Naive B cell (primary cell): ENCODE measurements at regions not wholly inside any gene's neighbourhood (a gene's known extent, or its start where the extent isn't known, plus 50 kb on each side); places are given as distances from the start of the nearest gene placed in this dataset.
"Not testable (repeated sequence)": the region's sequence is repeated elsewhere in the genome, so short reads cannot be mapped to it uniquely, and the experiment has no call there.

Experiments
- ATAC-seq, 2 donors: fragments of 150-1000 bp; cut with Tn5 transposase; 2 replicates each; pipeline ENCODE4 v1.10.0; 2021; ENCODE audit warnings: low read depth in 2 of 2, mild to moderate bottlenecking in 2 of 2, moderate library complexity in 2 of 2
- DNase-seq: peaks from one replicate; pipeline ENCODE4 v3.0.0; 2022
- H3K27ac Mint-ChIP-seq, 6 donors: one replicate each; pipeline ENCODE4 v1.8.0; 2020 to 2022; ENCODE audit warnings: mild to moderate bottlenecking in 6 of 6, mixed read lengths in 6 of 6, moderate library complexity in 5 of 6, inconsistent platforms in 2 of 6
- H3K27me3 Mint-ChIP-seq, 3 donors: one replicate each; pipeline ENCODE4 v1.8.0; 2021 to 2022; ENCODE audit warnings: mixed read lengths in 3 of 3, mild to moderate bottlenecking in 1 of 3
- H3K36me3 Mint-ChIP-seq, 2 donors: one replicate each; pipeline ENCODE4 v1.8.0; 2020 to 2022; ENCODE audit warnings: mixed read lengths in 2 of 2, inconsistent platforms in 1 of 2, mild to moderate bottlenecking in 1 of 2
- H3K4me1 Mint-ChIP-seq, 3 donors: one replicate each; pipeline ENCODE4 v1.8.0; 2020 to 2022; ENCODE audit warnings: mixed read lengths in 3 of 3, inconsistent platforms in 1 of 3, mild to moderate bottlenecking in 1 of 3, moderate library complexity in 1 of 3
- H3K4me3 Mint-ChIP-seq, 8 donors: one replicate each; pipeline ENCODE4 v1.8.0; 2020 to 2022; ENCODE audit warnings: mild to moderate bottlenecking in 8 of 8, mixed read lengths in 8 of 8, moderate library complexity in 8 of 8, inconsistent platforms in 2 of 8
- H3K9me3 Mint-ChIP-seq, 7 donors: one replicate each; pipeline ENCODE4 v1.8.0; 2020 to 2022; ENCODE audit warnings: mixed read lengths in 7 of 7, mild to moderate bottlenecking in 5 of 7, inconsistent platforms in 2 of 7, moderate library complexity in 1 of 7

DNA sequence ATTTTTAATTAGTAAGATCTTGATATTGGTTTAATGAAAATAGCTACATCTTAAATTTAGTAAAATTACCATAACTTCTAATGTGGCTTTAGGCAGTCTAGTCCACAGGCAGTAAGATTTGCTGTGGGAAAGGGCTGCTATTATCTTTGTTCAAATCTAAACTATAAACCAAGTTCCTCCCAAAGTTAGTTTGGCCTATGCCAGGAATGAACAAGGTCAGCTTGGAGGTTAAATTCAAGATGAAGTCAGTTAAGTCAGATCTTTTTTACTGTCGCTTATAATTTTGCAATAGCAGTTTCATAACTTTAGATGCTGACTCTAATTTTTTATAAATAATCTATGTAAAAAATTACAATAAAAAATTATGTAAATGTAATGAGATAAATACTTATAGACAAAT lies 1016.9 kb upstream of the ALCAM start:
- H3K27me3 Mint-ChIP-seq, result no peaks in the 10 kb centered on the region

DNA sequence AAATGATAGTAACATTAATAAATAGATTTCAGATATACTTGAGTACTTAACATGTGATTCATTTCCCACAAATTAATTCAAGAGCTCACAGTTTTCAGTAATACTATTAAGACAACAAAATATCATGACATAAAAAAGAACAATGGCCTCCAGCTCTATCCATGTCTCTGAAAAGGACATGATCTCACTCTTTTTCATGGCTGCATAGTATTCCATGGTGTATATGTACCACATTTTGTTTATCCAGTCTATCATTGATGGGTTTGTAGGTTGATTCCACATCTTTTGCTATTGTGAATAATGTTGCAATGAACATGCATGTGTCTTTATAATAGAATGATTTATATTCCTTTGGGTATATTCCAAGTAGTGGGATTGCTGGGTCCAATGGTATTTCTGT lies 1012.8 kb upstream of the ALCAM start:
- ATAC-seq, result no peak
- Mint-ChIP-seq H3K36me3 (no peaks in the 10 kb centered on the region), H3K4me1 (no peaks in the 10 kb centered on the region)

More for the DNA sequence above, 1016.9 kb upstream of the ALCAM start:
- no peak for DNase-seq
- no peak for ATAC-seq
- Mint-ChIP-seq H3K4me1 (no peaks in the 10 kb centered on the region), H3K36me3 (no peaks in the 10 kb centered on the region), H3K4me3 (no peak overlapping the region), H3K9me3 (no peaks in the 10 kb centered on the region), H3K27ac (no peak overlapping the region)

DNA sequence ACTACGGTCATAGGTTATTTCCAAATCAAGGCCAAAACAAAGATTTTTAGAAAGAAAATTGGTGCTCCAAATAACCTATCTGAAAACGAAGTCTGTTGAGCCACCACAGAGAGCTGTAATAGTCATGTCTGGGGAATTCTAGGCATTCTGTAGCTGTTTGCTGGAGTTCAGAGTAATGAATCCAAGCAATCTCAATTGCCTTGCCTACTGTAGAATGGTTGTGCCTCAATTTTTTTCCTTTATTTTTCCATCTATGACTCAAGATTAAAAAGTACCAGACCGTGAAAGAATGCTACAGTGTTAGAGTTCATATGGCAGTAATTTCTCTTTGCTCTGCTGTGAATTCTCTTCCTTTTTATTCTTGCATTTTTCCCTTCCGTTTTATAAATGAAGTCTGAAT lies 1007.2 kb upstream of the ALCAM start:
- Mint-ChIP-seq H3K4me1 (no peaks in the 10 kb centered on the region), H3K9me3 (no peaks in the 10 kb centered on the region), H3K4me3 (no peak overlapping the region), H3K36me3 (no peaks in the 10 kb centered on the region), H3K27me3 (no peaks in the 10 kb centered on the region), H3K27ac (peak overlapping the region in 1 of 6 donors; percentile 21)
- no peak for DNase-seq
- ATAC-seq, result no peak

More for the DNA sequence above, 1012.8 kb upstream of the ALCAM start:
- Mint-ChIP-seq H3K9me3 (no peaks in the 10 kb centered on the region), H3K27me3 (no peaks in the 10 kb centered on the region), H3K4me3 (no peak overlapping the region), H3K27ac (no peak overlapping the region)
- no peak for DNase-seq

DNA sequence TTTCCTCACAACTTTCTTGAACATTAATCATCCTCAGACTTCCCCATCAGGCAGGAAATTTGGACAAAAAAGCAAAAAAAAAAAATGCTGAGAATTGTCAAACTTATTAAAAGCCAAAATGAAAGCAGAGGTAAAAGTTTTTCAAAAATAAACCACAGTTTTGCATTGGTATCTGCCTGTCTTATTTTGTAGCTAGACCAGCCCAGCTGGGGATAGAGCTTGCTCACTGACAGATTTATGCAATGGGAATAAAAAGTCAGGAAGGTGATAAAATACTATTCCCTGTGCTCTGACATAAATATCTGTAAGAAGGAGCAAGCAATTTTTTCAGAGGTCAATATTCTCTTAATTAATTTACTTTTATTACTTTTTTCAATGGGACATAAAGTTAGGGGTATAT lies 1006.7 kb upstream of the ALCAM start:
- Mint-ChIP-seq H3K4me3 (no peak overlapping the region), H3K36me3 (no peaks in the 10 kb centered on the region), H3K27me3 (no peaks in the 10 kb centered on the region), H3K27ac (peak overlapping the region in 1 of 6 donors; percentile 57), H3K9me3 (no peaks in the 10 kb centered on the region), H3K4me1 (no peaks in the 10 kb centered on the region)
- ATAC-seq, result no peak
- no peak for DNase-seq

DNA sequence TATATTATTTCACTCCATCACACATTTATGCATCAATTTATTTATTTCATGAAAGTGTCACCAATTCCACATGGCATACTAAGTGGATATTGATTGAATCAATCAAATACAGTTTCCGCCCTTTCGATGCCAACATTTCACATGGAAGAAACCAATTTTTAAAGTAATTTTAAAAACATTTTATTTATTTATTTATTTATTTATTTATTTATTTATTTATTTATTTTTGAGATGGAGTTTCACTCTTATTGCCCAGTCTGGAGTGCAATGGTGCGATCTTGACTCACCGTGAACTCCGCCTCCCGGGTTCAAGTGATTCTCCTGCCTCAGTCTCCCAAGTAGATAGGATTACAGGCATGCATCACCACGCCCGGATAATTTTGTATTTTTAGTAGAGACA lies 1005.0 kb upstream of the ALCAM start:
- ATAC-seq, H3K4me3 Mint-ChIP-seq, DNase-seq, H3K36me3 Mint-ChIP-seq, H3K4me1 Mint-ChIP-seq, H3K27ac Mint-ChIP-seq, H3K27me3 Mint-ChIP-seq, H3K9me3 Mint-ChIP-seq: not testable (repeated sequence)

DNA sequence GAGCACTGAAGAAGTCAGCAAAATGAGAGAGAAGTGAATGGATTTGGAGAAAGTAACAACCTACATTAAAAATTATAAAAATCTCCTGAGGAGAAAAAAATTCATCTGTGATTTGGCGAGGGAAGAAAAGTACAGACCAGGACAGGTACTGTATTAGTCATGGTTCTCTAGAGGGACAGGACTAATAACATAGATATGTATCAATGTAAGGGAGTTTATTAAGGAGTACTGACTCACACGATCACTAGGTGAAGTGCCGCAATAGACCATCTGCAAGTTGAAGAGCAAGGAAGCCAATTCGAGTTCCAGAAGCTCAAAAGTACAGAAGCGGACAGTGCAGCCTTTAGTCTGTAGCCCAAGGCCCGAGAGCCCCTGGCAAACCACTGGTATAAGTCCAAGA lies 1004.4 kb upstream of the ALCAM start:
- no peak overlapping the region for H3K27ac Mint-ChIP-seq
- no peaks in the 10 kb centered on the region for H3K27me3 Mint-ChIP-seq
- no peak overlapping the region for H3K4me3 Mint-ChIP-seq
- no peak for ATAC-seq
- no peaks in the 10 kb centered on the region for H3K9me3 Mint-ChIP-seq
- no peaks in the 10 kb centered on the region for H3K36me3 Mint-ChIP-seq
- H3K4me1 Mint-ChIP-seq, result no peaks in the 10 kb centered on the region
- DNase-seq, result no peak

DNA sequence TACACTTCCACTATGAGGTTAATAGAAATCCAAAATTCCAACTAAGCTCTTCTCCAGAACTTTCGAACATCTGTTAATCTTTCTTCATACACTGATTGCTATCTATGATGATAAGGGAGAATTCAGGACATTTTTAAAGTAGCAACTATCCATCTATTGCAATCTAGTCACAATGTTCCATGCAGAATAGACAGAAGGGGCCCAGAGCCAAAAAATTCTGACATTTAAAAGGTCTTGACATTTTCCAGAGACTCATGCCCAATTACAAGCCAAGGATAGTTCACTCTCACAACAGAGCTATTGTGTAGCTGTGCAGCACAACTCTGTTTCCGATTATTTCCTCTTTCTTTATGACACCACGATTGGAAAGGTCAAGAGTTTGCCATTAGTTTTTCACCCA lies 999.7 kb upstream of the ALCAM start:
- H3K4me1 Mint-ChIP-seq, result no peaks in the 10 kb centered on the region
- ATAC-seq (no peak), DNase-seq (no peak)
- H3K36me3 Mint-ChIP-seq, result no peaks in the 10 kb centered on the region
- H3K27me3 Mint-ChIP-seq, result no peaks in the 10 kb centered on the region
- peaks cover 0 to 1% (median 0%) of the 10 kb centered on the region in 7 donors for H3K9me3 Mint-ChIP-seq
- no peak overlapping the region for H3K27ac Mint-ChIP-seq
- H3K4me3 Mint-ChIP-seq, result no peak overlapping the region

DNA sequence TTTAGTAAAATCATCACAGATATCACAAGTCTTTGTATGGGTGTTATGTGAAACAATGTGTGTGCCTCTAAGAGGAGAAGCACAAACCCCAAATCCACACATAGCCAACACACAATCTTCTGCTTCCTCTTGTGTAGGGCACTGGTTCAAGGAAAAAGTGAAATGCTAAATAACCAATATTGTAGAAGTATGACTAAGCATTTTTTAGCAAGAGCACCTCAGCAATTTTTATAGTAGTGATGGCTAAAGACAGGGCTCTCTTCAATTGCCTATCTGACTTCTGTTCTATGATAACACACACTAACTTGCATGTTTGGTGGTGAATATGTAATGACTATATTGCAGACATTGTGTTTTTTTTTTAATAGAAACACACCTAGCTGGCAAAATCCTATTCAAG lies 997.9 kb upstream of the ALCAM start:
- Mint-ChIP-seq H3K27me3 (no peaks in the 10 kb centered on the region), H3K4me3 (no peak overlapping the region), H3K4me1 (no peaks in the 10 kb centered on the region), H3K36me3 (no peaks in the 10 kb centered on the region), H3K27ac (no peak overlapping the region), H3K9me3 (peaks cover 0 to 7% (median 0%) of the 10 kb centered on the region in 7 donors)
- DNase-seq (no peak), ATAC-seq (no peak)

DNA sequence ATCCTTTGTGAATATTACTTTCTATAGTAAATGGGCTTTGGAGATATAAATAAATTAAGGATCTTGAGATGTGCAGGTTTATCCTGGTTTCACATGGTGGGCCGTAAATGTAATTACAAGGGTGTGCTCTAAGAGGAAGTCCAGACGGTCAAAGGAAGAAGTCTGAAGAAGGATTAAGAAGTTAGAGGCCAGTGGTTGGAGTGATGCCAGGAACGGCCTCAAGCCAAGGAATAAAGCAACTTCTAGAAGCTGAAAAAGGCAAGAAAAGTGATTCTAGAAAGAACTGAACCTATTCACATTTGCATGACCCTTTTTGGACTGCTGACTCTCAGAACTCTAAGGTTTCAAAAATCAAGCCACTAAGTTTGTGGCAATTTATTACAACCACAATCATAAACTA lies 981.3 kb upstream of the ALCAM start:
- no peak overlapping the region for H3K4me3 Mint-ChIP-seq
- H3K27me3 Mint-ChIP-seq, result no peaks in the 10 kb centered on the region
- H3K4me1 Mint-ChIP-seq, result peaks cover 8 to 12% (median 11%) of the 10 kb centered on the region in 3 donors
- ATAC-seq, result no peak
- no peak overlapping the region for H3K27ac Mint-ChIP-seq
- peaks cover 0 to 5% (median 3%) of the 10 kb centered on the region in 7 donors for H3K9me3 Mint-ChIP-seq
- H3K36me3 Mint-ChIP-seq, result no peaks in the 10 kb centered on the region
- DNase-seq, result no peak

DNA sequence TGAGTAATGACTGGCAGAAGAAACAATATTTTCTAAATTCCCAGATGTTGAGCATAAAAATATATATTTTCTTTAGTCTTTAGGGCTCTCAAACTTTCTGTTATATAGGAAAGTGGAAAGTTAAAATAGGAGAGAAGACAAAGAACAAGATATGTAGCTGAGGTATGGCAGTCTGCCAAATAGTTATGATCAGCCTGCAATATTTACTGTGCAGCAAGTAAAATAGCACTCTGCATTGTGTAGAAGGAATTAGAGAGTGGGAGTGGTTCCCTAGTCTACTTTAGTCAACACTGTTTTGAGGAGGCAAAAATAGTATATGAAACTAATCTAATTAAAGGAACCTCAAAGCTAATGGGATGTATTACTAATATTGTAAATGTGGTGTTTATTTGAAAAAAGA lies 978.1 kb upstream of the ALCAM start:
- H3K36me3 Mint-ChIP-seq, result no peaks in the 10 kb centered on the region
- peaks cover 0 to 7% (median 0%) of the 10 kb centered on the region in 3 donors for H3K27me3 Mint-ChIP-seq
- H3K27ac Mint-ChIP-seq, result no peak overlapping the region
- H3K4me3 Mint-ChIP-seq, result no peak overlapping the region
- peaks cover 8 to 12% (median 11%) of the 10 kb centered on the region in 3 donors for H3K4me1 Mint-ChIP-seq
- peaks cover 0 to 5% (median 2%) of the 10 kb centered on the region in 7 donors for H3K9me3 Mint-ChIP-seq
- DNase-seq (no peak), ATAC-seq (no peak)

DNA sequence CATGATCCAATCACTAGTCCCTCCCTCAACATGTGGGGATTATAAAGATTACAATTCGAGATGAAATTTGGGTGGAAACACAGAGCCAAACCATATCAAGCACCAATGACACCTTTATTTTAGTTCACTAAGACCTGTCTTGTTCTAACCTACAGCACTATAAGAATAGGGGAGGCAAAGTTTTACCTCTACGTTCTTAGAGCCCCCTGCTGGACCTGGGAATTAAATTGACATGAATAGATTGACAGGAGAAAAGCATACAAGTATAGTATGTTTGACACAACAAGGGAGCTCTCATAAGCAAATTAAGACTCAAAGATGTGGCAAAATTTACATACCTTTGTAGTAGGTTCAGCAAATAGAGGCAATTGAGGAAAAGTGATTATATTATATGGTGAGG lies 974.4 kb upstream of the ALCAM start:
- Mint-ChIP-seq H3K4me3 (no peak overlapping the region), H3K27ac (no peak overlapping the region), H3K9me3 (peaks cover 0 to 5% (median 2%) of the 10 kb centered on the region in 7 donors), H3K36me3 (no peaks in the 10 kb centered on the region), H3K27me3 (peaks cover 0 to 7% (median 0%) of the 10 kb centered on the region in 3 donors), H3K4me1 (peaks cover 5 to 6% (median 5%) of the 10 kb centered on the region in 3 donors)
- ATAC-seq (no peak), DNase-seq (no peak)

DNA sequence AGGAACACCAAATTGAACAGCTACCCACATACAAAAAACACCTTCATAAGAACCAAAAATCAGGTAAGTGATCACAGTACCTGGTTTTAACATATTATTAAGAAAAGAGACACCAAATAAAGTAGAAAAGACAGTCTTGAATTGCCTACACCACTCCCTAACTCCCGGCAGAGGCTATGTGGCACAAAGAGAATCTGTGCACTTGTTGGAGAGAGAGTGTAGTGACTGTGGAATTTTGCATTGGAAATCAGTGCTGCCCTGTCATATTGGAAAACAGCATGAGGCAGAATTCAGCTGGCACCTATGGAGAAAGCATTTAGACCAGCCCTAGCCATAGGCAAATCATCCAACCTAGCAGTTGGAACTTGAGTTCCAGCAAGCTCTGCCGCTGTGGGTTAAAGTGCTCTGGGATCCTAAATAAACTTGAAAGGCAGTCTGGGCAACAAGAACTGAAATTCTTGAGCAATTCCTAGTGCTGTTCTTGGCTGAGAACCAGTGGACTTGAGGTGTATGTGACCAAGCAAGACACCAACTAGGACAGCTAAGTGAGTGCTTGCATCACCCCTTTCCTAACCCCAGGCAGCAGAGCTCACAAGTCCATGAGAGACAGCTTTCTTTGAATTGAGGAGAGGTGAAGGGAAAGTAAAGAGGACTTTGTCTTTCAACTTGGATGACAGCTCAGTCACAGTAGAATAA lies 969.6 kb upstream of the ALCAM start:
- peaks cover 0 to 3% (median 0%) of the 10 kb centered on the region in 3 donors for H3K27me3 Mint-ChIP-seq
- no peak for DNase-seq
- H3K9me3 Mint-ChIP-seq, result peaks cover 0 to 16% (median 8%) of the 10 kb centered on the region in 7 donors
- no peak overlapping the region for H3K4me3 Mint-ChIP-seq
- no peak overlapping the region for H3K27ac Mint-ChIP-seq
- peaks cover 0 to 4% of the 10 kb centered on the region in 2 donors for H3K36me3 Mint-ChIP-seq
- H3K4me1 Mint-ChIP-seq, result no peaks in the 10 kb centered on the region
- ATAC-seq, result no peak

DNA sequence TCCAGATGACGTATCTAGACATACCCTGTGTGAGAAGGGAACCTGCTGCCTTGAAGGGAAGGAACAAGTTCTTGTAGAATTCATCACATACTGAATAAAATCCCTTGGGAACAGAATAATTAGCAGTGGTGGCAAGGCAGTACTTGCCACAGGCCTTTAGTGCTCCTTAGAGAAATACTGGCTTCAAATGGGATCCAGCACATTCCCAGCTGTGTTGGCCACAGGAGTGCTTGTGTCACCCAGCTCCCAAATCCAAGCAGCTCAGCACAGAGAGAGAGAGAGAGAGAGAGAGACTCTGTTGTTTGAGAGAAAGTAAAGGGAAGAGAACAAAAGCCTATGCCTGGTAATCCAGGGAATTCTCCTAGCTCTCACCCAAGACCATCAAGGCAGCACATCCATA lies 969.0 kb upstream of the ALCAM start:
- ATAC-seq (no peak), DNase-seq (no peak)
- H3K4me1 Mint-ChIP-seq, result no peaks in the 10 kb centered on the region
- peaks cover 0 to 4% of the 10 kb centered on the region in 2 donors for H3K36me3 Mint-ChIP-seq
- H3K27me3 Mint-ChIP-seq, result no peaks in the 10 kb centered on the region
- no peak overlapping the region for H3K4me3 Mint-ChIP-seq
- no peak overlapping the region for H3K27ac Mint-ChIP-seq
- peaks cover 0 to 16% (median 8%) of the 10 kb centered on the region in 7 donors for H3K9me3 Mint-ChIP-seq

DNA sequence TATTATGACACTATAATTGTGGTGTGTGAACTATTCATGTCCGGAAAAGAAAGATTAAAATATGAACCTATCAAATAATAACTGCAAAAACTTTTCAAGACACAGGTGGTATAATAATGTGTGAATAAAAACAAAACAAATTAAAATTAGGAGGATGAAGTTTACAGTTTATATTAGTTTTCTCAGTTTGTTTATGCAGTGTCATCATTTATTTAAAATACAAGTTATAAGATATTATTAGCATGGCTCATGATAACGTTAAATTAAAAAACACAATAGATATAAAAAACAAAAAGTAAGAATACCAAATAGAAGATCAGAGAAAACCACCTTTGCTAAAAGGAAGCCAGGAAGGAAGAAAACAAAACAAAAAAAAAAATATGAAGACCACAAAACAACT lies 963.8 kb upstream of the ALCAM start:
- Mint-ChIP-seq H3K4me1 (no peaks in the 10 kb centered on the region), H3K4me3 (no peak overlapping the region), H3K9me3 (peaks cover 0 to 19% (median 10%) of the 10 kb centered on the region in 7 donors), H3K36me3 (peaks cover 0 to 4% of the 10 kb centered on the region in 2 donors), H3K27ac (no peak overlapping the region), H3K27me3 (no peaks in the 10 kb centered on the region)
- DNase-seq, result no peak
- no peak for ATAC-seq

DNA sequence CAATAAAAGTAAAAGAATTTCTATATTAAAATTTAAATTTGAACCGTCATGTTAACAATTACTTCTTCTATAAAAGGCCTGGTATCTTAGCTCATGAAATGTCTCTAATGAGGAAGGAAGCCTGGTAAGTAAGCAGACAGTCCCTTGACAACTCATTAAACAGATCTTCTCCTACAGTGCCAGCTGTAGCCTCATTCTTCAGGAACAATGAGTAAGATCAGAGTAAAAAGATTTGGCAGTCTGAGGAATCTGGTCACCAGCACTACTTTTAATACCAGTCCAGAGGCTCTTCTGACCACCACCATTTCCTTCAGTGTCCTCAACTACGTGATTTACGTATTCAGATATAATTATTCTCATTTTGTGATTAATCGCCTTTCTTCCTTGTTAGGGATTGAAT lies 955.0 kb upstream of the ALCAM start:
- Mint-ChIP-seq H3K27ac (no peak overlapping the region), H3K36me3 (no peaks in the 10 kb centered on the region), H3K4me3 (no peak overlapping the region), H3K4me1 (no peaks in the 10 kb centered on the region), H3K27me3 (no peaks in the 10 kb centered on the region), H3K9me3 (peaks cover 0 to 2% (median 0%) of the 10 kb centered on the region in 7 donors)
- DNase-seq, result no peak
- ATAC-seq, result no peak
